ENCODE measurements at regions not wholly inside any gene's neighbourhood (a gene's known extent, or its start where the extent isn't known, plus 50 kb on each side); places are given as distances from the start of the nearest gene placed in this dataset.

- TF ChIP-seq, protein P1, sequence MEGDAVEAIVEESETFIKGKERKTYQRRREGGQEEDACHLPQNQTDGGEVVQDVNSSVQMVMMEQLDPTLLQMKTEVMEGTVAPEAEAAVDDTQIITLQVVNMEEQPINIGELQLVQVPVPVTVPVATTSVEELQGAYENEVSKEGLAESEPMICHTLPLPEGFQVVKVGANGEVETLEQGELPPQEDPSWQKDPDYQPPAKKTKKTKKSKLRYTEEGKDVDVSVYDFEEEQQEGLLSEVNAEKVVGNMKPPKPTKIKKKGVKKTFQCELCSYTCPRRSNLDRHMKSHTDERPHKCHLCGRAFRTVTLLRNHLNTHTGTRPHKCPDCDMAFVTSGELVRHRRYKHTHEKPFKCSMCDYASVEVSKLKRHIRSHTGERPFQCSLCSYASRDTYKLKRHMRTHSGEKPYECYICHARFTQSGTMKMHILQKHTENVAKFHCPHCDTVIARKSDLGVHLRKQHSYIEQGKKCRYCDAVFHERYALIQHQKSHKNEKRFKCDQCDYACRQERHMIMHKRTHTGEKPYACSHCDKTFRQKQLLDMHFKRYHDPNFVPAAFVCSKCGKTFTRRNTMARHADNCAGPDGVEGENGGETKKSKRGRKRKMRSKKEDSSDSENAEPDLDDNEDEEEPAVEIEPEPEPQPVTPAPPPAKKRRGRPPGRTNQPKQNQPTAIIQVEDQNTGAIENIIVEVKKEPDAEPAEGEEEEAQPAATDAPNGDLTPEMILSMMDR (IDR thresholded peaks at IDR 0.05; ENCODE audit: insufficient read depth, low read length), result no peak
- no peak overlapping the region for H3K4me3 ChIP-seq (ENCODE audit: low read depth, low read length)
- no peak for DNase-seq (ENCODE audit: low read depth)
Observed at GRCh38 chr9:99628285-99628684, 193.4 kb upstream of the NR4A3 start.

GRCh38 chr9:99628849-99629620 lies 192.7 kb upstream of the NR4A3 start:
- TF ChIP-seq, protein P1 (IDR thresholded peaks at IDR 0.05; ENCODE audit: insufficient read depth, low read length), result no peak
- H3K4me3 ChIP-seq (ENCODE audit: low read depth, low read length), result no peak overlapping the region
- DNase-seq (ENCODE audit: low read depth), result no peak

DNA sequence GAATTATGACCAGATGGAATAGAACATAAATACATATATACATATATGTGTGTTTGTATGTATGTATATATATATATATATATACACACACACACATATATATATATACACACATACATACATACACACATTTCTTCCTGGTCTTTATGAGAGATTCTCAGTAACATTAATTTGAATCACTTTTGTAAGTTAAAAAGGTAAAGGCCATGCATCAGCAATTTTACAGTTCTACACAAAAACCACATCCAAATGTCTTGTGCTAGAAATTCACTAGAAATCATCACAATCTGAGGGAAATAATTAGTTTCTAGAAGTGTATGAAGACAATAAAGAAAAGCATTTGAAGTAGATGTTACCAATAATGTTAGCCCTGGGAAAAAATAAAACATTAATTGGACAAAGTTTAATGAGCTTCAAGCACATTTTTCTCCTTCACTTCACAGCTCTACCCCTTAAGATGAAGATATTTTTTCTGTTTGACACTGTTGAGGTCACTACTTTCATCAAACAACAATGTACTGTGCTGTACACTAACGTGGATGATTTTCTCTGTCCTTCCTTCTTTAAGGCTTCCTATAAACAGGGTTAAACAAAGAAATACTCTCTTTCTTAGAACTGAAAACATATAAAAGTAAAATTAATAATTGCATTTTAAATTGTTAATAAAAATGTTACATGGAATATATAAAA lies 189.2 kb upstream of the NR4A3 start:
- TF ChIP-seq, protein P1 (IDR thresholded peaks at IDR 0.05; ENCODE audit: insufficient read depth, low read length), result no peak
- DNase-seq (ENCODE audit: low read depth), result no peak

GRCh38 chr9:99633265-99633664 lies 188.4 kb upstream of the NR4A3 start:
- no peak overlapping the region for H3K4me3 ChIP-seq (ENCODE audit: low read depth, low read length)
- no peak for DNase-seq (ENCODE audit: low read depth)
- TF ChIP-seq, protein P1 (IDR thresholded peaks at IDR 0.05; ENCODE audit: insufficient read depth, low read length), result no peak

More for the DNA sequence above, 189.2 kb upstream of the NR4A3 start:
- H3K4me3 ChIP-seq (ENCODE audit: low read depth, low read length), result no peak overlapping the region

- DNase-seq (ENCODE audit: low read depth), result no peak
- H3K4me3 ChIP-seq (ENCODE audit: low read depth, low read length), result no peak overlapping the region
- TF ChIP-seq, protein P1 (IDR thresholded peaks at IDR 0.05; ENCODE audit: insufficient read depth, low read length), result no peak
Observed at GRCh38 chr9:99634186-99634585, 187.5 kb upstream of the NR4A3 start.

DNA sequence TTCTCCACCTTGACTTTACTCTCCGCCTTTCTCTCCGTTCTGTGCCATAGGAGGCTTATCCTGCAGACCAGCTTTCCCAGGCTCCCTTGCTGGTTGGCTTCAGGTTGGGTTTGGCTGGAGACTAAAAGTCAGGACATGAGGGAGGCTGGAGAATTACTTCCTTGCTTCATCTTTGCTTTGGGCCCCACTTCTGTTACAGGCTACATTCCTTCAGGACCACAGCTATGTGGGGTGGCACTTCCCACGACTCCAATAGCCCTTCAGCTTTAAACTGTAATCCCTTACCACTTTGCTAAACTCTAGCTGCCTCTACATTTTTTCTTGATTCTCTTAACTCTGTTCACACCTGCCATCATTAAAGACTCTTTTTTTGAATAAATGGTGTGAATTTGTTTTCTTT lies 186.7 kb upstream of the NR4A3 start:
- DNase-seq (ENCODE audit: low read depth), result no peak
- no peak overlapping the region for H3K4me3 ChIP-seq (ENCODE audit: low read depth, low read length)
- TF ChIP-seq, protein P1 (IDR thresholded peaks at IDR 0.05; ENCODE audit: insufficient read depth, low read length), result no peak
